Mucosa of stomach (tissue), 1 donor: ENCODE measurements at regions not wholly inside any gene's neighbourhood (a gene's known extent, or its start where the extent isn't known, plus 50 kb on each side); places are given as distances from the start of the nearest gene placed in this dataset.

Experiments
- H3K27me3 ChIP-seq: one replicate; pipeline ENCODE4 v1.7.0; 2013; ENCODE audit warnings: mild to moderate bottlenecking, low read length; ENCODE audit not compliant: control insufficient read depth, insufficient read depth
- H3K36me3 ChIP-seq: one replicate; pipeline ENCODE4 v1.7.0; 2013; ENCODE audit warnings: low read length; ENCODE audit not compliant: control insufficient read depth, insufficient read depth
- H3K4me1 ChIP-seq: one replicate; pipeline ENCODE4 v1.7.0; 2013; ENCODE audit warnings: mild to moderate bottlenecking, low read length; ENCODE audit not compliant: control insufficient read depth, insufficient read depth
- H3K4me3 ChIP-seq: one replicate; pipeline ENCODE4 v1.7.0; 2013; ENCODE audit warnings: low read length
- H3K9ac ChIP-seq: one replicate; pipeline ENCODE4 v1.7.0; 2013; ENCODE audit warnings: mild to moderate bottlenecking, low read length, moderate library complexity
- H3K9me3 ChIP-seq: one replicate; pipeline ENCODE4 v1.7.0; 2013; ENCODE audit warnings: mild to moderate bottlenecking, low read length, moderate library complexity; ENCODE audit not compliant: control insufficient read depth
- donor health status: Pancreatic carcinoma.

DNA sequence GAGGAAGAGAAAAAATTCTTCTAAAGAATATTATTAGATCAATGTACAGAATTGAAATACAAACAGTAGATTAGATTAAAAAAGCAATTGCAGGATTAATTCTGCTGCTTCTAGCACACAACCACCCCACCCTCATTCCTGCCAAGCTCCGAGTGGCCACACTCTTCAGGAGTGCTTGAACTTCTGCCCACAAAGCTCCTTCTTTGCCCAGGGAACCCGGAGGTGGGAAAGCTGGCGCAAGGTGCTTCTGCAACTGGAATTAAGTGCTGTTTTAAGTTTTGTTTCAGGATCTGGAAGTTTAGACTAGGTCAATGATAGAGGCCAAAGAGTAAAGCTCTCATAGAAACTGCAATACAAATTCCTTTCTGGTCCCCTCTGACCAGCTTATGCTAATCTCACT lies 94.1 kb upstream of the BMP4 start:
- H3K4me1 ChIP-seq, result peaks cover 20% of the 10 kb centered on the region
- H3K4me3 ChIP-seq, result no peak overlapping the region
- no peak overlapping the region for H3K9ac ChIP-seq
- H3K9me3 ChIP-seq, result no peaks in the 10 kb centered on the region
- H3K36me3 ChIP-seq, result no peaks in the 10 kb centered on the region
- no peaks in the 10 kb centered on the region for H3K27me3 ChIP-seq

DNA sequence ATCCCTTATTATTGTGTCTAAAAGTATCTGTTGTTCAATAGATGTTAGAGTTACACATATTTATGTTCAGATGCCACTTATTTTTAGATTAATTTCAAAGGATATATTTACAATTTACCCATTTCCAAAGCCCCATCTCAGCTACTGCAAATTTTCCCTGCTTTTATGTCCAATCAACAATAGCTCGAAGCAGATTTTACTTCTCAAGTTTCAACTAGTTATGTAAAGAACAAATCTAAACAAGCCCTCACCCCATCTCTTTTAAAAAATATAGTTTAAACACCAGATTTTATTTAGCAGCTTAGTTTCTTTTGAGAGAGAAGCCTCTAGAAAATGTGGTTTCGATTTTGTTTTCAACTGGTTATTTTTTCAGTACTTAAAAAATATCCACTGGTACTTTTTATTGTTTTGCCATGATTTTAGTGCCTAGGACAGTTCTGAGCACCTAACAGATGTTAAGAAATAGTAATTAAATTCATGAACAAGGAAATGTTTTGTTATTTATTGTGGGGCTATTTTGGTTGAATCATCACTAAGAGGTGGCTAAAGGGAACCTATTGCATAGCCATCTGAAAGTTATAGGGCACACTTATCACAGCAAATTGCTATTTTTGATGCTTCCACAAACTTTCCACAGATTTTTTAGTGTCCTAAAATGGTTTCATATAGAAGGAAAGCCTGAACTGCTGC lies 96.2 kb upstream of the BMP4 start:
- H3K27me3 ChIP-seq, result no peaks in the 10 kb centered on the region
- no peaks in the 10 kb centered on the region for H3K36me3 ChIP-seq
- H3K9me3 ChIP-seq, result no peaks in the 10 kb centered on the region
- no peak overlapping the region for H3K4me3 ChIP-seq
- peaks cover 20% of the 10 kb centered on the region for H3K4me1 ChIP-seq
- no peak overlapping the region for H3K9ac ChIP-seq

- no peaks in the 10 kb centered on the region for H3K9me3 ChIP-seq
- H3K4me1 ChIP-seq, result peaks cover 20% of the 10 kb centered on the region
- H3K9ac ChIP-seq, result no peak overlapping the region
- H3K4me3 ChIP-seq, result no peak overlapping the region
- H3K27me3 ChIP-seq, result no peaks in the 10 kb centered on the region
- no peaks in the 10 kb centered on the region for H3K36me3 ChIP-seq
These were observed 96.7 kb upstream of the BMP4 start for GRCh38 chr14:54053386-54053745.

DNA sequence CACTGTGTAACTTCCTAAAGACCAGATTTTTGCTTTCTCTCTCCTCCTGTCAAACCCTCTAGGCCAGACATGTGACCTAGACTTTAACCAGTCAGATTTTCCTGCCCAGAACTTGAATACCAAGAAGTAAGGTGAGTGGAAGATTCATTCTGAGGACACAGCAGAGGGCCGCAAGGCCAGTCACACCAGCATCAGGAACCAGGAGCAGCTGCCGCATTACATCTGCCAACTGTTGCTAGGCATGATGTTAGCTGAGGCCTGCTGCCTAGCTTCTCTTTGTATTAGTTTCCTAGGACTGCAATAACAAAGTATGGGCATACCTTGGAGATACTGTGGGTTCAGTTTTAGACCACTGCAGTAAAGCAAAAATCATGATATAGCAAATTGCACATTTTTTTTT lies 101.9 kb upstream of the BMP4 start:
- no peak overlapping the region for H3K9ac ChIP-seq
- H3K27me3 ChIP-seq, result no peaks in the 10 kb centered on the region
- peaks cover 4% of the 10 kb centered on the region for H3K4me1 ChIP-seq
- H3K4me3 ChIP-seq, result no peak overlapping the region
- no peaks in the 10 kb centered on the region for H3K36me3 ChIP-seq
- H3K9me3 ChIP-seq, result no peaks in the 10 kb centered on the region

GRCh38 chr14:54083549-54084239 lies 127.1 kb upstream of the BMP4 start:
- Histone ChIP-seq H3K4me1 (no peaks in the 10 kb centered on the region), H3K4me3 (no peak overlapping the region), H3K9me3 (no peaks in the 10 kb centered on the region), H3K36me3 (no peaks in the 10 kb centered on the region), H3K27me3 (no peaks in the 10 kb centered on the region), H3K9ac (no peak overlapping the region)

- Histone ChIP-seq H3K9ac (no peak overlapping the region), H3K27me3 (no peaks in the 10 kb centered on the region), H3K36me3 (no peaks in the 10 kb centered on the region), H3K9me3 (no peaks in the 10 kb centered on the region), H3K4me3 (no peak overlapping the region), H3K4me1 (no peaks in the 10 kb centered on the region)
These were observed 128.7 kb upstream of the BMP4 start for GRCh38 chr14:54085232-54085761.

GRCh38 chr14:54085841-54086240 lies 129.2 kb upstream of the BMP4 start:
- no peaks in the 10 kb centered on the region for H3K4me1 ChIP-seq
- H3K4me3 ChIP-seq, result no peak overlapping the region
- H3K9me3 ChIP-seq, result no peaks in the 10 kb centered on the region
- H3K27me3 ChIP-seq, result no peaks in the 10 kb centered on the region
- no peaks in the 10 kb centered on the region for H3K36me3 ChIP-seq
- H3K9ac ChIP-seq, result no peak overlapping the region

GRCh38 chr14:54086767-54087166 lies 130.1 kb upstream of the BMP4 start:
- H3K27me3 ChIP-seq, result no peaks in the 10 kb centered on the region
- H3K4me1 ChIP-seq, result no peaks in the 10 kb centered on the region
- no peak overlapping the region for H3K9ac ChIP-seq
- H3K4me3 ChIP-seq, result no peak overlapping the region
- H3K9me3 ChIP-seq, result no peaks in the 10 kb centered on the region
- H3K36me3 ChIP-seq, result no peaks in the 10 kb centered on the region

DNA sequence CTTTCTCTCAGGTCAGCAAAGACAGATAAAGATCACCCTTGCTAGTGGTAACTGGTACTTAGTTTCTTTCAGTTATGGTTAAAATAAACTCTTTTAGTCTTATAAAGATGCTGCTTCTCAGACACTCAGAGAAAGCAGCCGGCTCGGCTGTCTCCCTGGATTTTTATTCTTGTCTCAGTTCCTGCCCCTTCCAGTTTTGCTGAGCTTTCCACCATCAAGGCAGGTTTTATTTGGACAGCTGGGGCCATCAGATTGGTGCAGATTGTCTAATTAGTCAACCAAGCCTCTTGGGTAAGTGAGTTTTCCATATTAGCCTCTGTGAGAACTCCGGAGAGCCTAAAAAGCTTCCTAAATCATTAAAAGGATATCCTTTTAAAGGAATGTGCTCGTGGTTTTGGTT lies 130.8 kb upstream of the BMP4 start:
- Histone ChIP-seq H3K4me3 (no peak overlapping the region), H3K9ac (no peak overlapping the region), H3K27me3 (no peaks in the 10 kb centered on the region), H3K4me1 (no peaks in the 10 kb centered on the region), H3K36me3 (no peaks in the 10 kb centered on the region), H3K9me3 (no peaks in the 10 kb centered on the region)

- H3K27me3 ChIP-seq, result no peaks in the 10 kb centered on the region
- no peaks in the 10 kb centered on the region for H3K9me3 ChIP-seq
- no peak overlapping the region for H3K4me3 ChIP-seq
- H3K9ac ChIP-seq, result no peak overlapping the region
- no peaks in the 10 kb centered on the region for H3K36me3 ChIP-seq
- no peaks in the 10 kb centered on the region for H3K4me1 ChIP-seq
These were observed 131.6 kb upstream of the BMP4 start for GRCh38 chr14:54088271-54088670.

GRCh38 chr14:54090274-54090673 lies 133.6 kb upstream of the BMP4 start:
- no peaks in the 10 kb centered on the region for H3K9me3 ChIP-seq
- no peak overlapping the region for H3K4me3 ChIP-seq
- H3K27me3 ChIP-seq, result no peaks in the 10 kb centered on the region
- no peaks in the 10 kb centered on the region for H3K4me1 ChIP-seq
- H3K9ac ChIP-seq, result no peak overlapping the region
- H3K36me3 ChIP-seq, result no peaks in the 10 kb centered on the region

- no peak overlapping the region for H3K4me3 ChIP-seq
- no peaks in the 10 kb centered on the region for H3K27me3 ChIP-seq
- no peaks in the 10 kb centered on the region for H3K9me3 ChIP-seq
- H3K9ac ChIP-seq, result no peak overlapping the region
- no peaks in the 10 kb centered on the region for H3K4me1 ChIP-seq
- H3K36me3 ChIP-seq, result no peaks in the 10 kb centered on the region
These were observed 138.1 kb upstream of the BMP4 start for GRCh38 chr14:54094765-54095164.
